Stromal cell of bone marrow (primary cell): ENCODE measurements at regions not wholly inside any gene's neighbourhood (a gene's known extent, or its start where the extent isn't known, plus 50 kb on each side); places are given as distances from the start of the nearest gene placed in this dataset.
A peak's percentile ranks its signal among the peaks of the same experiment; 100 is the strongest.

Experiments
- DNase-seq: peaks from one replicate; pipeline ENCODE4 v3.0.0-alpha.2; 2012; ENCODE audit warnings: low read depth

GRCh38 chr17:62882284-62882683 lies 74.2 kb upstream of the MARCHF10 start:
- no peak for DNase-seq

- no peak for DNase-seq
Measured at GRCh38 chr17:62880120-62880519, 72.0 kb upstream of the MARCHF10 start.

DNA sequence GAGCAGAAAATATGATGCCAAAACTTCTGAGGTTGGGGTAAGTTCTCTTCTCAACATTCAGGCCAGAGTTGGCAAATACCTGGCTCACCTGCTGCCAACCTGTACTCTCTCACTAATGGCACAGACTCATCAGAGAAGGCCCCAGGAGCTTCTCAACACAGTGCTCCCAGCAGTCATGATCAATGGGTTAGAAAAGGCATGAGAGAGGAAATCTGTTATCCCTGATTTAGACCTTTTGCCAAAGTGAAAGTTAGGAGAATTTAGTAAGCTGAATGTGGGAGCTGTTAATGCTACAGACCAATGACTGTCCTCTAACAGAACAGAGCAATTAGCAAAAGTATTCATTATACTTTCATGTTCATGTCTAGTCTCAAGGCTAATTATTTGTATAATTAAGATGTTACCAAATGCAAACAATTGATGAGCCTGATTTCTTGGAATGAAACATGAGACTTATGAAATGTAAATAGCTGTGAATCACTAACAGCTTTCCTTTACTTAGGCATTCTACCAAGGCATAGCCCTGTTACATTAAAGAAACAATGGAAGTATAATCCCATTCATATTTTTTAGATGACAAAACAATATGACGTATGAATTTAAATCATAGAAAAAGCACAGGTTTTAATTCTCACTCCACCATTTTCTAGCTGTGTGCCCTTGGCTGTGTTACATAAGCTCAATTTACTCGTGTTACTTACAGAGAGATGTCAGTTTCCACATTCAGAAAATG lies 68.7 kb upstream of the MARCHF10 start:
- peak; percentile 40 for DNase-seq

DNA sequence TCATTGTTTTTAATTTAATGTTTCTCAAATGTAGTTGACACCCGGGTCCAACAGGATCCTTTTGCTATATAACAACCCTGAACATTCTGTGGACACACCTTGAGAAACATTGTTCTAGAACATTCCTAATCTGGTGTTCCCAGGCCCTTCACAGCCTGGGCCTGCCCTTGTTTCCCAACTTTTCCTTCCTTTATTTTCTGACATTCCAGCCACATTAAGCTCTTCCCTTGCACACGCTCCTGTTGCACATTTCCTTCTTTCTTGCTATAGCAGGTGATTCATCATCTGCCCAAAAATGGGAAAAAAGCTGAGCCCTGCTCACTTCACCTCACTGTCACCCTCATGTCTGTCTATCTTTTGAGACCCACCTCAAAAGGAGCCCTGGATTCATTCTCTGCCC lies 67.9 kb upstream of the MARCHF10 start:
- no peak for DNase-seq

DNA sequence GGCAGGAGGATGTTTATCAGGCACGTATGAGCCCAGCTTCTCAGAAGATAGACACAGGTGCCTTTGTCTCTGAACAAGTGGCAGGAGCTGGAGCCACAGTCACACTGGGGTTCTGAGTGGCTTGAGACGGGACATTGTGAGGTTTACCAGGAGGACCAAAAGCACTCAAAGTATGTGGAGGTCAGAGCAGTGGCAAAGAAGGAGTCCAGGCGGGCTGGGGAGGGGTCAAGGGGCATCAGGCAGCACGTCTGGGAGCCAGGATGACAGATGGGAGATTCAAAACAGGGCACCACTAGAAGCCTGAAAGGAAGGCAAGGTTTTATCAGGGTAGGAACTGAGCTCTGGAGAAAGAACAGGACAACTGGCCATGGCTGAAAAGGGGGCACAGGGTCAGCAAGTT lies 67.2 kb upstream of the MARCHF10 start:
- no peak for DNase-seq

GRCh38 chr17:62871291-62871690 lies 63.2 kb upstream of the MARCHF10 start:
- DNase-seq, result no peak

GRCh38 chr17:62870552-62870971 lies 62.4 kb upstream of the MARCHF10 start:
- DNase-seq, result no peak

DNA sequence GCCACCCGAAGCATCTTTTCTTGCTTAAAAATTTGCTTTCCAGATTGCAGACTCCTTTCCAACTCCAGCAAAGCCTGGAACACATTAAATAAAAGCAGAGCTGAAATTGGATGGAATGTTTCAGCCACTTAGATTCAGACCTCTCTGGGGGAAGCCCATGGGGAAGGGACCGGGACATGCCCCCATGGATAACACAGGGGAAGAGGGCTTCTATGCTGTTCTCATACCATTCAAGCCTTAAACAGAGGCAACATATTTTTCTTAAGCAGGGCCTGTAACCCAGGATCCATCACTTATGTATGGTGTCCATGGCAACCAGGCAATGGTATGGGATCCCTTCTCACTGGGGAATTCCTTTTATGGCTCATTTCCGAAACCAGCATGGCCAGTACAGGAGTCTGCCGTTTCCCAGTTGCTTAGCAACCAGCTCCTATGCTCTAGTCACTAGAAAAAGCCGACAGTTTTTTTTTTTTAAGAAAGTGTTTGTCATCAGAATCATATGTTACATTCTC lies 62.0 kb upstream of the MARCHF10 start:
- peak; percentile 16 for DNase-seq

- no peak for DNase-seq
Measured at GRCh38 chr17:62868723-62869122, 60.6 kb upstream of the MARCHF10 start.

DNA sequence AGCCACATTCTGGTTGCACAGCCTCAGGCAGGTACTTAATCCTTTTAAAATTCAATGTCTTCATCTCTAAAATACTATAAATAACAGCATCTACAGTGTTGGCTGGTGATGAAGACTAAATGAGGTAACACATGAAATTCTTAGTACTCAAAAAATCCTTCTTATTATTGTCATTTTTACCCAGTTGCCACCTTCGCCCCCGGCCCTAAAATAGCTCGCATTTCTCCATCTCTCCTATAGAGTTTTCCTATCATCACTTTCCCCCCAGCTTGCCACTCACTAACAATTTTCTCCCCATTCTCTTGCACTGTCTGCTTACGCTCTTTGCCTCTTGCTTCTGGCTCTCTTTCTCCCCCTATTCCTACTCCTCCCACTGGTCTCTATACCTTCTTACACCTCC lies 59.9 kb upstream of the MARCHF10 start:
- no peak for DNase-seq

- DNase-seq, result no peak
Measured at GRCh38 chr17:62867303-62867702, 59.2 kb upstream of the MARCHF10 start.

GRCh38 chr17:62866471-62866870 lies 58.4 kb upstream of the MARCHF10 start:
- DNase-seq, result no peak

GRCh38 chr17:62865586-62865985 lies 57.5 kb upstream of the MARCHF10 start:
- no peak for DNase-seq

DNA sequence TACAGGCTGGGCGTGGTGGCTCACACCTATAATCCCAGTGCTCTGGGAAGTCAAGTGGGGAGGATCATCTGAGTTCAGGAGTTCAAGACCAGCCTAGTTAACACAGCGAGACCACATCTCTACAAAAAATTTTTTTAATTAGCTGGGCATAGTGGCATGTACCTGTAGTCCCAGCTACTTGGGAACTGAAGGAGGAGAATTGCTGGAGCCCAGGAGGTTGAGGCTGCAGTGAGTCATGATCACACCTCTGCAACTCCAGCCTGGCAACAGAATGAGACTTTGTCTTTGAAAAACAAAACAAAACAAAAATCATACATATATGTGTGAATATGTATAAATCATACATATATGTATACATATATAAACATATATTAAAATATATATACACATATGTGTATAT lies 54.1 kb upstream of the MARCHF10 start:
- DNase-seq, result no peak

DNA sequence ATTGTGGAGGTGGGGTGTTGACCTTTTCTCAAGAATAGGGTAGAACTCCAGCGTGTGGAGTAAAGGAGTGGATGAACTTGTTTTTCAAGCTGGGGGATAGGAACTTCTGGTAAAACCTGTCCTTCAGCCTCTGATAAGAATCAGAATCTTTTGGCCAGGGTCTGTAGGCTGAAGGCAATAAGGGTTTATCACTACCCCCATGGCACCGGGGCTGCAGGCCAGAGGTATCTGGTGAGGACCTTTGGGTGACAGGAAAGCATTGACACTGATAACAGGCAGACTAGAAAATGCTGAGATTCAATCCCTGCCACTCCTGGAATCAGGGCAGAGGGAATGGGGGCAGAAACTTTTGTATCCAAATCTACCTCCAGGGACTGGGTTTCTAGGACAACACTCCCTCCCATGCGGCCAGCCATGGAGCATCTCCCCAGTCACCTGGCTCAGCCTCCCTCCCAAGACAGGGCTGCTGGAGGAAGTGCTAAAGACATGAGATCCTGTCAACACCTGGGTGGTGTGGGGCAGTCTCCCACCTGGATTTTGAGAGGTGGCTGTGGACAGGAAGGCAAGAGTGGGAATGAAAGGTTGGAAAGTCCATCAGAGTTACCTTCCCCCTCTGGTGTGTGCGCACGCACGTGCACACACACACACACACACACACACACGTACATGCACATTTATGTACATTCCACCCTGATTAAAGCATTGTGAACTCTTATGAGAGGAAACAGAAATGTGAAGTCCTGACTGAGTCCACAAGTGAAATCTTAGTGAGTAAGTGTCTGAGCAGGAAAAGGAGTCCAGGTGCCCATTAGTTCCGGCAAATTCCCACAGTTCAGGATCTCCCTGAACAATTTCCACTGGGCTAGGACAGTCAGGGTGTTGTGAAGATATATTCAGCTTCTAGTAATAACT lies 53.1 kb upstream of the MARCHF10 start:
- DNase-seq, result no peak

DNA sequence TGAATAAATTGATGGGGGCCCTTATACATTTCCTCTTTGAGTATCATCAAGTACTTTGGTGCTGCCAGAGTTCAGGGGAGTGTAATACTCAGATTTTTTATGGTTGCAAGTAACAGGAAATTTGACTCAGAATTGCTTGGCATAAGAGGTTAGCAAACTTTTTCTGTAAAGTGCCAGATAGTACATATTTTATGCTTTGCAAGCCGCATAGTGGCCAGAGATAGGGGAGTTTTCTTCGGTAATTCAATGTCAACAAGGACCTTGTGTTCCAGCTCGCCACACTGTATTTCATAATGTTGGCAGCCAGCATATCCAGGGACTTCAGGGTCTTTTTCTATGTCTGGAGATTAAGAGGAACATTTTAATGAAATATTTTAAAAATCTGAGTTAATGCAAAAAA lies 51.0 kb upstream of the MARCHF10 start:
- peak; percentile 47 for DNase-seq
